HepG2 (cell line): ENCODE measurements at regions not wholly inside any gene's neighbourhood (a gene's known extent, or its start where the extent isn't known, plus 50 kb on each side); places are given as distances from the start of the nearest gene placed in this dataset.

Source experiments
- CHCHD3 ChIP-seq: sonication (generic); formaldehyde crosslinking; IDR thresholded peaks from 2 replicates; pipeline ENCODE4 v1.8.0; 2022; ENCODE audit warnings: mild to moderate bottlenecking, missing genetic modification reagents, moderate library complexity
- ERF ChIP-seq: IDR thresholded peaks from 2 replicates; pipeline ENCODE4 v1.6.1; 2018; ENCODE audit warnings: missing biosample characterization, missing genetic modification reagents
- FOSL1 ChIP-seq: sonication (generic); formaldehyde crosslinking; IDR thresholded peaks from 2 replicates; pipeline ENCODE4 v1.9.0; 2021; ENCODE audit warnings: missing genetic modification reagents, borderline replicate concordance
- FOXJ3 ChIP-seq: sonication (generic); formaldehyde crosslinking; IDR thresholded peaks from 2 replicates; pipeline ENCODE4 v1.4.0; 2020; ENCODE audit warnings: missing genetic modification reagents, mild to moderate bottlenecking, borderline replicate concordance
- HNF1B ChIP-seq: sonication (generic); formaldehyde crosslinking; IDR thresholded peaks from 2 replicates; pipeline ENCODE4 v1.5.1; 2020; ENCODE audit warnings: mild to moderate bottlenecking, moderate library complexity, missing genetic modification reagents
- KAT8 ChIP-seq: IDR thresholded peaks from 2 replicates; pipeline ENCODE4 v1.6.1; 2016; ENCODE audit warnings: missing genetic modification reagents, missing compliant biosample characterization
- KDM6A ChIP-seq: IDR thresholded peaks from 2 replicates; pipeline ENCODE4 v1.6.1; 2016; ENCODE audit warnings: low read depth
- NR2F2 ChIP-seq: IDR thresholded peaks from 2 replicates; pipeline ENCODE4 v1.6.1; 2012; ENCODE audit warnings: low read depth, inconsistent platforms, borderline replicate concordance
- RARG ChIP-seq: sonication (generic); formaldehyde crosslinking; IDR thresholded peaks from 2 replicates; pipeline ENCODE4 v1.4.0; 2020; ENCODE audit warnings: low read depth, mild to moderate bottlenecking, missing genetic modification reagents
- RELA ChIP-seq: sonication (generic); formaldehyde crosslinking; IDR thresholded peaks from 2 replicates; pipeline ENCODE4 v1.4.0; 2020; ENCODE audit warnings: missing genetic modification reagents
- SKI ChIP-seq: fragments of 450-650 bp; IDR thresholded peaks from one replicate; pipeline ENCODE4 v1.6.1; 2018; ENCODE audit warnings: mild to moderate bottlenecking; ENCODE audit not compliant: partially characterized antibody
- SMAD3 ChIP-seq: sonication (generic); formaldehyde crosslinking; IDR thresholded peaks from 2 replicates; pipeline ENCODE4 v1.4.0; 2020; ENCODE audit warnings: missing genetic modification reagents
- SP2 ChIP-seq: sonication (generic); formaldehyde crosslinking; IDR thresholded peaks from 2 replicates; pipeline ENCODE4 v1.5.1; 2020; ENCODE audit warnings: mild to moderate bottlenecking, missing genetic modification reagents
- SPEN ChIP-seq: sonication (generic); formaldehyde crosslinking; IDR thresholded peaks from 2 replicates; pipeline ENCODE4 v1.5.1; 2020; ENCODE audit warnings: low read depth, mild to moderate bottlenecking, missing genetic modification reagents
- ZBTB34 ChIP-seq: sonication (generic); formaldehyde crosslinking; IDR thresholded peaks from 2 replicates; pipeline ENCODE4 v1.8.0; 2022; ENCODE audit warnings: mild to moderate bottlenecking, missing genetic modification reagents
- ZBTB38 ChIP-seq: sonication (generic); formaldehyde crosslinking; IDR thresholded peaks from 2 replicates; pipeline ENCODE4 v1.5.1; 2020; ENCODE audit warnings: mild to moderate bottlenecking, missing genetic modification reagents
- ZNF121 ChIP-seq: sonication (generic); formaldehyde crosslinking; IDR thresholded peaks from 2 replicates; pipeline ENCODE4 v1.5.0; 2020; ENCODE audit warnings: mild to moderate bottlenecking, missing genetic modification reagents
- ZNF24 ChIP-seq: fragments of 450-650 bp; IDR thresholded peaks from 2 replicates; pipeline ENCODE4 v1.6.1; 2017; ENCODE audit warnings: antibody characterized with exemption, mild to moderate bottlenecking
- ZNF34 ChIP-seq: sonication (generic); formaldehyde crosslinking; IDR thresholded peaks from 2 replicates; pipeline ENCODE4 v1.4.0; 2020; ENCODE audit warnings: mild to moderate bottlenecking, missing genetic modification reagents, borderline replicate concordance
- ZNF501 ChIP-seq: sonication (generic); formaldehyde crosslinking; IDR thresholded peaks from 2 replicates; pipeline ENCODE4 v1.5.1; 2020; ENCODE audit warnings: mild to moderate bottlenecking, moderate library complexity, missing genetic modification reagents
- ZNF574 ChIP-seq: sonication (generic); formaldehyde crosslinking; IDR thresholded peaks from 2 replicates; pipeline ENCODE4 v1.4.0; 2020; ENCODE audit warnings: missing genetic modification reagents
- ZNF747 ChIP-seq: sonication (generic); formaldehyde crosslinking; IDR thresholded peaks from 2 replicates; pipeline ENCODE4 v1.8.1; 2023; ENCODE audit warnings: missing genetic modification reagents, mild to moderate bottlenecking, borderline replicate concordance
- ZNF878 ChIP-seq: sonication (generic); formaldehyde crosslinking; IDR thresholded peaks from 2 replicates; pipeline ENCODE4 v1.8.1; 2023; ENCODE audit warnings: mild to moderate bottlenecking, missing genetic modification reagents, moderate library complexity
- TF ChIP-seq, protein P1 (sequence below): sonication (generic); formaldehyde crosslinking; IDR thresholded peaks from 2 replicates; pipeline ENCODE4 v1.4.0; 2020; ENCODE audit warnings: mild to moderate bottlenecking, low read depth, missing genetic modification reagents

- TF ChIP-seq ZNF574 (CRISPR knock-in tag) (peak; percentile 81), SP2 (no peak), ZBTB38 (CRISPR knock-in tag) (peak; percentile 45; the same call in 1 of the 2 replicates), ZBTB34 (no peak; the same call in 1 of the 2 replicates), SPEN (CRISPR knock-in tag) (peak; percentile 84; the same call in 1 of the 2 replicates), ZNF121 (CRISPR knock-in tag) (0 out of 2 replicates have a peak, but pooled peaks have one; percentile 16), ZNF34 (CRISPR knock-in tag) (peak; percentile 86; the same call in 1 of the 2 replicates), FOSL1 (CRISPR knock-in tag) (no peak), HNF1B (CRISPR knock-in tag) (peak; percentile 56; the same call in 1 of the 2 replicates), RARG (CRISPR knock-in tag) (0 out of 2 replicates have a peak, but pooled peaks have one; percentile 33), KAT8 (no peak; the same call in 1 of the 2 replicates), ERF (CRISPR knock-in tag) (peak; percentile 65; the same call in 1 of the 2 replicates), KDM6A (CRISPR knock-in tag) (0 out of 2 replicates have a peak, but pooled peaks have one; percentile 27), RELA (0 out of 2 replicates have a peak, but pooled peaks have one; percentile 25), ZNF747 (CRISPR knock-in tag) (no peak), ZNF501 (CRISPR knock-in tag) (peak; percentile 82), CHCHD3 (CRISPR knock-in tag) (no peak), NR2F2 (no peak), FOXJ3 (CRISPR knock-in tag) (peak; percentile 42; the same call in 1 of the 2 replicates), ZNF24 (peak; percentile 33; the same call in 1 of the 2 replicates), SKI (peak; percentile 67), ZNF878 (no peak), SMAD3 (CRISPR knock-in tag) (peak; percentile 79)
- TF ChIP-seq, protein P1, sequence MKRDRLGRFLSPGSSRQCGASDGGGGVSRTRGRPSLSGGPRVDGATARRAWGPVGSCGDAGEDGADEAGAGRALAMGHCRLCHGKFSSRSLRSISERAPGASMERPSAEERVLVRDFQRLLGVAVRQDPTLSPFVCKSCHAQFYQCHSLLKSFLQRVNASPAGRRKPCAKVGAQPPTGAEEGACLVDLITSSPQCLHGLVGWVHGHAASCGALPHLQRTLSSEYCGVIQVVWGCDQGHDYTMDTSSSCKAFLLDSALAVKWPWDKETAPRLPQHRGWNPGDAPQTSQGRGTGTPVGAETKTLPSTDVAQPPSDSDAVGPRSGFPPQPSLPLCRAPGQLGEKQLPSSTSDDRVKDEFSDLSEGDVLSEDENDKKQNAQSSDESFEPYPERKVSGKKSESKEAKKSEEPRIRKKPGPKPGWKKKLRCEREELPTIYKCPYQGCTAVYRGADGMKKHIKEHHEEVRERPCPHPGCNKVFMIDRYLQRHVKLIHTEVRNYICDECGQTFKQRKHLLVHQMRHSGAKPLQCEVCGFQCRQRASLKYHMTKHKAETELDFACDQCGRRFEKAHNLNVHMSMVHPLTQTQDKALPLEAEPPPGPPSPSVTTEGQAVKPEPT (CRISPR knock-in tag), result peak; percentile 83
These were observed 72.8 kb upstream of the ASTN2 start (continued) for GRCh38 chr9:117487555-117488175.
